Neural progenitor cell (in vitro differentiated cells): ENCODE measurements at regions not wholly inside any gene's neighbourhood (a gene's known extent, or its start where the extent isn't known, plus 50 kb on each side); places are given as distances from the start of the nearest gene placed in this dataset.

Experiments
- CTCF ChIP-seq: fragments of 200-600 bp; sonication (generic); IDR thresholded peaks from 2 replicates; pipeline ENCODE4 v1.5.1; 2017; ENCODE audit warnings: antibody characterized with exemption, mild to moderate bottlenecking
- EZH2 ChIP-seq: fragments of 200-600 bp; sonication (generic); IDR thresholded peaks from 2 replicates; pipeline ENCODE4 v1.6.1; 2017; ENCODE audit warnings: antibody characterized with exemption, mild to moderate bottlenecking, moderate library complexity
- EZH2phosphoT487 ChIP-seq: fragments of 200-600 bp; sonication (generic); IDR thresholded peaks from 2 replicates; pipeline ENCODE4 v1.6.1; 2017; ENCODE audit warnings: antibody characterized with exemption

DNA sequence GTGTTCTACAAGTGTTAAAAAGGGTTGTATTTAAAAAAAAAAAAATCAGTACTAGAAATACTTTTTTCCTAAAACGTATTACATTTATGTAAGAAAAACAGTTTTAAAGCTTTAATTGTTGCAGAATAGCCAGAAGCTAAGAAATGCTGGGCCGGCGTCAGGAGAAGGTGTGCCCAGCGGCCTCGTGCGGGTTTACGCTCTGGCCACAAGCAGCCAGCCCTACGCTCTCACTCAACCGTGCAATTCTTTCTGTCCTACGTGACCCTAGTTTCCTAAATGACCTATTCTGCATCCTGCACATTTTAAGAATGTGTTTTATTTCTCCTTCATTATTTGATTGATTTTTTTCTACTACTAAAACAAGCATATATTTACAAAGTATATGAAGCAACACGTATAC, 279.7 kb upstream of the KLF14 start:
- TF ChIP-seq CTCF: no peak
- no peak for TF ChIP-seq EZH2
- TF ChIP-seq EZH2phosphoT487: no peak
